ENCODE measurements at regions not wholly inside any gene's neighbourhood (a gene's known extent, or its start where the extent isn't known, plus 50 kb on each side); places are given as distances from the start of the nearest gene placed in this dataset.
A peak's percentile ranks its signal among the peaks of the same experiment; 100 is the strongest.

- DNase-seq (ENCODE audit: low read depth): no peak
- TF ChIP-seq, protein P1, sequence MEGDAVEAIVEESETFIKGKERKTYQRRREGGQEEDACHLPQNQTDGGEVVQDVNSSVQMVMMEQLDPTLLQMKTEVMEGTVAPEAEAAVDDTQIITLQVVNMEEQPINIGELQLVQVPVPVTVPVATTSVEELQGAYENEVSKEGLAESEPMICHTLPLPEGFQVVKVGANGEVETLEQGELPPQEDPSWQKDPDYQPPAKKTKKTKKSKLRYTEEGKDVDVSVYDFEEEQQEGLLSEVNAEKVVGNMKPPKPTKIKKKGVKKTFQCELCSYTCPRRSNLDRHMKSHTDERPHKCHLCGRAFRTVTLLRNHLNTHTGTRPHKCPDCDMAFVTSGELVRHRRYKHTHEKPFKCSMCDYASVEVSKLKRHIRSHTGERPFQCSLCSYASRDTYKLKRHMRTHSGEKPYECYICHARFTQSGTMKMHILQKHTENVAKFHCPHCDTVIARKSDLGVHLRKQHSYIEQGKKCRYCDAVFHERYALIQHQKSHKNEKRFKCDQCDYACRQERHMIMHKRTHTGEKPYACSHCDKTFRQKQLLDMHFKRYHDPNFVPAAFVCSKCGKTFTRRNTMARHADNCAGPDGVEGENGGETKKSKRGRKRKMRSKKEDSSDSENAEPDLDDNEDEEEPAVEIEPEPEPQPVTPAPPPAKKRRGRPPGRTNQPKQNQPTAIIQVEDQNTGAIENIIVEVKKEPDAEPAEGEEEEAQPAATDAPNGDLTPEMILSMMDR (IDR thresholded peaks at IDR 0.05; ENCODE audit: insufficient read depth, low read length): no peak
- no peak overlapping the region for H3K4me3 ChIP-seq (ENCODE audit: low read depth, low read length)
Observed at GRCh38 chrX:16394290-16394689, 227.0 kb downstream of the MAGEB17 start.

DNA sequence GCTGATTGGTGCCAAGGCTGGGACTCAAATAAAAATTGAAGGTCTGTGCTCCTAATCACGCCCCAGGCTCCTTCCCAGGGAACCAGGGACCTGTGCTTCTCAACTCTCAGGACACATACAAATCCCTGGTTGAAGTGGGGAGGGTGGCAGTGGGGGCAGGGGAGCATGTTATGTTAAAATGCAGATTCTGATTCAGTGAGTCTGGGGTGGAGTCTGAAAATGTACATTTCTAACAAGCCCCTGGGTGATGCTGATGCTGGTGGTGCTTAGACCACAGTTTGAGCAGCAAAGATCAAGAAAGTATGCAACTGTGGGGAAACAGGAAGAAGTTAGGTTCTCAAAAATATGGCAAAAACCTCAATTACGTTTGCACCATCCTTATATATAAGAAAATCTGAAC is 236.5 kb downstream of the MAGEB17 start:
- TF ChIP-seq, protein P1 (IDR thresholded peaks at IDR 0.05; ENCODE audit: insufficient read depth, low read length): no peak
- H3K4me3 ChIP-seq (ENCODE audit: low read depth, low read length): no peak overlapping the region

GRCh38 chrX:16416588-16416987 is 233.4 kb upstream of the S100G start:
- H3K4me3 ChIP-seq (ENCODE audit: low read depth, low read length): no peak overlapping the region
- DNase-seq (ENCODE audit: low read depth): no peak
- TF ChIP-seq, protein P1 (IDR thresholded peaks at IDR 0.05; ENCODE audit: insufficient read depth, low read length): no peak

More for the DNA sequence above, 236.5 kb downstream of the MAGEB17 start:
- no peak for DNase-seq (ENCODE audit: low read depth)

- TF ChIP-seq, protein P1 (IDR thresholded peaks at IDR 0.05; ENCODE audit: insufficient read depth, low read length): no peak
- DNase-seq (ENCODE audit: low read depth): peak; percentile 12
- no peak overlapping the region for H3K4me3 ChIP-seq (ENCODE audit: low read depth, low read length)
Observed at GRCh38 chrX:16418650-16419049, 231.3 kb upstream of the S100G start.

- TF ChIP-seq, protein P1 (IDR thresholded peaks at IDR 0.05; ENCODE audit: insufficient read depth, low read length): no peak
- DNase-seq (ENCODE audit: low read depth): no peak
- no peak overlapping the region for H3K4me3 ChIP-seq (ENCODE audit: low read depth, low read length)
Observed at GRCh38 chrX:16427668-16428067, 222.3 kb upstream of the S100G start.

DNA sequence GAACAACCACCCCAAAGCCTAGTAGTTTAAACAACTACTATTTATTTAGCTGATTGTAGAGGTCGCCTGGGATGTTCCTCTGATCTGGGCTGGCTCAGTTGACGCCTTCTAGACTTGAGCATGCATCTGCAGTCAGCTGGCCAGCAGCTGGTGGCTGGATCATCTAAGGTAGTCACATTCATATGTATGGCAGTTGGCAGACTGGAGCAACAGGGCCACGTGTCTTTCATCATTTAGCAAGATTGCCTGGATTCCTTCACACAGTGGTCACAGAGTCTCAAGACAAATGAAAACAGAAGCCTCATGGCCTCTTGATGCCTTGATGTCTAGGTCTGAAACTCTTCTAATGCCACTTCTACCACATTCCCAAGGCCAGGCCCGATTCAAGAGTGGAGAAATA is 220.6 kb upstream of the S100G start:
- TF ChIP-seq, protein P1 (IDR thresholded peaks at IDR 0.05; ENCODE audit: insufficient read depth, low read length): no peak
- no peak for DNase-seq (ENCODE audit: low read depth)
- no peak overlapping the region for H3K4me3 ChIP-seq (ENCODE audit: low read depth, low read length)

DNA sequence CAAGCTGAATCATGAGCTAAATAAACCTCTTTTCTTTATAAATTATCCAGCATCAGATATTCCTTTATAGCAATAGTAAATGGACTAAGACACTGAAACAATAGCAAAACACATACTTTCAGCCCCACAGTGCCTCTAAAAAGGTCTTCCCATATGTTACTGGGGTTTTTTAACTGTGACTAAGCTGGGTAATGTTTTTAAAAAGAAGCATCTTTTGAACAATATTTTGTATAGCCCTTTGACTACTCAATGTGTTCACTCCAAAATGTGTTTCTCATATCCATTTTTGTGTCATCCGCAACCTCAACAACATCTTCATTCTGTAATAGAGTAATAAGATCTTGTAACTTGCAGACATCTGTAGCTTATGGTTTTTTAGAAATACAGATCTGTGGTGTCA is 218.7 kb upstream of the S100G start:
- no peak overlapping the region for H3K4me3 ChIP-seq (ENCODE audit: low read depth, low read length)
- TF ChIP-seq, protein P1 (IDR thresholded peaks at IDR 0.05; ENCODE audit: insufficient read depth, low read length): no peak
- no peak for DNase-seq (ENCODE audit: low read depth)

All from fibroblast of the aortic adventitia (primary cell).